Tibial nerve (tissue), 4 donors: ENCODE measurements at regions not wholly inside any gene's neighbourhood (a gene's known extent, or its start where the extent isn't known, plus 50 kb on each side); places are given as distances from the start of the nearest gene placed in this dataset.

Experiments used
- DNase-seq, 2 donors: peaks; one replicate each; pipeline ENCODE4 v3.0.0-alpha.2; 2019; ENCODE audit warnings: low spot score in 2 of 2
- H3K27ac ChIP-seq, 4 donors: fragments of 200-600 bp; sonication (generic) in 3 of 4; one replicate each; pipeline ENCODE4 v1.5.1; 2017 to 2019; ENCODE audit warnings: mild to moderate bottlenecking in 1 of 4
- H3K27me3 ChIP-seq, 2 donors: fragments of 200-600 bp; sonication (generic) in 1 of 2; one replicate each; pipeline versions ENCODE4 v1.5.1 to v1.6.0; 2017 to 2019
- H3K36me3 ChIP-seq, 3 donors: fragments of 200-600 bp; sonication (generic); one replicate each; pipeline ENCODE4 v1.5.1; 2018 to 2019
- H3K4me1 ChIP-seq, 4 donors: fragments of 200-600 bp; sonication (generic) in 3 of 4; one replicate each; pipeline ENCODE4 v1.5.1; 2017 to 2019
- H3K4me3 ChIP-seq, 4 donors: fragments of 200-600 bp; sonication (generic) in 3 of 4; one replicate each; pipeline ENCODE4 v1.5.1; 2017 to 2019; ENCODE audit warnings: mild to moderate bottlenecking in 1 of 4, moderate library complexity in 1 of 4
- H3K9me3 ChIP-seq, 4 donors: fragments of 200-600 bp; sonication (generic) in 3 of 4; one replicate each; pipeline ENCODE4 v1.5.1; 2017 to 2019
- EP300 ChIP-seq, 2 donors: sonication (generic); formaldehyde crosslinking; IDR thresholded peaks; one replicate each; pipeline ENCODE4 v1.6.1; 2017; ENCODE audit warnings: antibody characterized with exemption in 2 of 2, mild to moderate bottlenecking in 1 of 2
- POLR2A ChIP-seq, 2 donors: fragments of 450-650 bp; IDR thresholded peaks; one replicate each; pipeline ENCODE4 v1.6.1; 2017; ENCODE audit warnings: antibody characterized with exemption in 2 of 2, mild to moderate bottlenecking in 2 of 2, moderate library complexity in 2 of 2
- WGBS, 2 donors: methylation state at CpG; one replicate each; pipeline ENCODE4 v1.1.5; 2018; 5-methylcytosine and 5-hydroxymethylcytosine counted together
- TF ChIP-seq, protein P1 (sequence below), 5 experiments: fragments of 200-600 bp in 3 of 5; fragments of 450-650 bp in 2 of 5; sonication (generic) in 3 of 5; IDR thresholded peaks; one replicate each; pipeline ENCODE4 v1.5.1; 2016 to 2019; ENCODE audit warnings: antibody characterized with exemption in 5 of 5, mild to moderate bottlenecking in 3 of 5, moderate library complexity in 2 of 5

GRCh38 chr2:16015903-16016265, 75.5 kb downstream of the MYCN start:
- DNase-seq, result no peak
- Histone ChIP-seq H3K9me3 (no peaks in the 10 kb centered on the region), H3K4me1 (peaks cover 0 to 19% (median 0%) of the 10 kb centered on the region in 4 donors), H3K27ac (no peak overlapping the region), H3K27me3 (peaks cover 0 to 39% of the 10 kb centered on the region in 2 donors), H3K4me3 (no peak overlapping the region), H3K36me3 (no peaks in the 10 kb centered on the region)
- 26 to 34% methylated on average over 2 of the region's 2 CpGs for WGBS, 2 donors
- TF ChIP-seq EP300 (IDR thresholded peaks at IDR 0.05), result no peak
- TF ChIP-seq, protein P1, sequence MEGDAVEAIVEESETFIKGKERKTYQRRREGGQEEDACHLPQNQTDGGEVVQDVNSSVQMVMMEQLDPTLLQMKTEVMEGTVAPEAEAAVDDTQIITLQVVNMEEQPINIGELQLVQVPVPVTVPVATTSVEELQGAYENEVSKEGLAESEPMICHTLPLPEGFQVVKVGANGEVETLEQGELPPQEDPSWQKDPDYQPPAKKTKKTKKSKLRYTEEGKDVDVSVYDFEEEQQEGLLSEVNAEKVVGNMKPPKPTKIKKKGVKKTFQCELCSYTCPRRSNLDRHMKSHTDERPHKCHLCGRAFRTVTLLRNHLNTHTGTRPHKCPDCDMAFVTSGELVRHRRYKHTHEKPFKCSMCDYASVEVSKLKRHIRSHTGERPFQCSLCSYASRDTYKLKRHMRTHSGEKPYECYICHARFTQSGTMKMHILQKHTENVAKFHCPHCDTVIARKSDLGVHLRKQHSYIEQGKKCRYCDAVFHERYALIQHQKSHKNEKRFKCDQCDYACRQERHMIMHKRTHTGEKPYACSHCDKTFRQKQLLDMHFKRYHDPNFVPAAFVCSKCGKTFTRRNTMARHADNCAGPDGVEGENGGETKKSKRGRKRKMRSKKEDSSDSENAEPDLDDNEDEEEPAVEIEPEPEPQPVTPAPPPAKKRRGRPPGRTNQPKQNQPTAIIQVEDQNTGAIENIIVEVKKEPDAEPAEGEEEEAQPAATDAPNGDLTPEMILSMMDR (IDR thresholded peaks at IDR 0.05), result no peak
- TF ChIP-seq POLR2A (IDR thresholded peaks at IDR 0.05), result no peak

GRCh38 chr2:16015210-16015902, 75.0 kb downstream of the MYCN start:
- H3K9me3 ChIP-seq, result no peaks in the 10 kb centered on the region
- H3K27me3 ChIP-seq, result peaks cover 0 to 41% of the 10 kb centered on the region in 2 donors
- 68 to 70% methylated on average over 13 to 15 of the region's 15 CpGs for WGBS, 2 donors
- peaks cover 0 to 17% (median 0%) of the 10 kb centered on the region in 4 donors for H3K4me1 ChIP-seq
- H3K36me3 ChIP-seq, result no peaks in the 10 kb centered on the region
- no peak overlapping the region for H3K4me3 ChIP-seq
- no peak for DNase-seq
- TF ChIP-seq POLR2A (IDR thresholded peaks at IDR 0.05) (no peak), EP300 (IDR thresholded peaks at IDR 0.05) (no peak)
- TF ChIP-seq, protein P1 (IDR thresholded peaks at IDR 0.05), result no peak
- no peak overlapping the region for H3K27ac ChIP-seq

- no peak for DNase-seq
- no peak for TF ChIP-seq EP300 (IDR thresholded peaks at IDR 0.05)
- TF ChIP-seq POLR2A (IDR thresholded peaks at IDR 0.05), result no peak
- TF ChIP-seq, protein P1 (IDR thresholded peaks at IDR 0.05), result no peak
- peaks cover 0 to 41% of the 10 kb centered on the region in 2 donors for H3K27me3 ChIP-seq
- no peak overlapping the region for H3K4me3 ChIP-seq
- no peaks in the 10 kb centered on the region for H3K36me3 ChIP-seq
- peaks cover 0 to 15% (median 0%) of the 10 kb centered on the region in 4 donors for H3K4me1 ChIP-seq
- WGBS, 2 donors, result 92 to 96% methylated on average over 3 of the region's 3 CpGs
- no peaks in the 10 kb centered on the region for H3K9me3 ChIP-seq
- H3K27ac ChIP-seq, result no peak overlapping the region
Observed at GRCh38 chr2:16014802-16015201, 74.5 kb downstream of the MYCN start.

GRCh38 chr2:16014041-16014787, 73.9 kb downstream of the MYCN start:
- Histone ChIP-seq H3K4me3 (peak overlapping the region in 1 of 4 donors; percentile 14), H3K27me3 (peaks cover 0 to 41% of the 10 kb centered on the region in 2 donors), H3K27ac (no peak overlapping the region), H3K4me1 (peaks cover 0 to 15% (median 0%) of the 10 kb centered on the region in 4 donors), H3K9me3 (no peaks in the 10 kb centered on the region), H3K36me3 (no peaks in the 10 kb centered on the region)
- 40 to 46% methylated on average over 25 to 32 of the region's 32 CpGs for WGBS, 2 donors
- TF ChIP-seq, protein P1 (IDR thresholded peaks at IDR 0.05), result no peak
- TF ChIP-seq EP300 (IDR thresholded peaks at IDR 0.05) (no peak), POLR2A (IDR thresholded peaks at IDR 0.05) (no peak)
- DNase-seq, result no peak

- H3K27me3 ChIP-seq, result peaks cover 0 to 41% of the 10 kb centered on the region in 2 donors
- H3K27ac ChIP-seq, result no peak overlapping the region
- WGBS, 2 donors, result 22 to 37% methylated on average over 18 to 20 of the region's 20 CpGs
- peak overlapping the region in 1 of 4 donors; percentile 14 for H3K4me3 ChIP-seq
- no peaks in the 10 kb centered on the region for H3K36me3 ChIP-seq
- TF ChIP-seq, protein P1 (IDR thresholded peaks at IDR 0.05), result no peak
- TF ChIP-seq EP300 (IDR thresholded peaks at IDR 0.05) (no peak), POLR2A (IDR thresholded peaks at IDR 0.05) (no peak)
- peaks cover 0 to 15% (median 0%) of the 10 kb centered on the region in 4 donors for H3K4me1 ChIP-seq
- H3K9me3 ChIP-seq, result no peaks in the 10 kb centered on the region
- no peak for DNase-seq
Observed at GRCh38 chr2:16013359-16013911, 73.1 kb downstream of the MYCN start.
